LNCAP (cell line): ENCODE measurements at regions not wholly inside any gene's neighbourhood (a gene's known extent, or its start where the extent isn't known, plus 50 kb on each side); places are given as distances from the start of the nearest gene placed in this dataset.

ENCODE experiments used
- CTCF ChIP-seq: fragments of 450-650 bp; IDR thresholded peaks from 2 replicates; pipeline ENCODE4 v1.5.1; 2017; ENCODE audit warnings: mild to moderate bottlenecking

- no peak for TF ChIP-seq CTCF
These were observed 122.1 kb upstream of the LYPLAL1 start for GRCh38 chr1:219051547-219051946.

- no peak for TF ChIP-seq CTCF
These were observed 114.5 kb upstream of the LYPLAL1 start for GRCh38 chr1:219058891-219059820.

- no peak for TF ChIP-seq CTCF
These were observed 112.9 kb upstream of the LYPLAL1 start for GRCh38 chr1:219060798-219061197.

GRCh38 chr1:219062161-219062560, 111.5 kb upstream of the LYPLAL1 start:
- no peak for TF ChIP-seq CTCF

- TF ChIP-seq CTCF = no peak
These were observed 107.6 kb upstream of the LYPLAL1 start for GRCh38 chr1:219066098-219066497.

- peak; percentile 60 for TF ChIP-seq CTCF
These were observed 106.9 kb upstream of the LYPLAL1 start for GRCh38 chr1:219066631-219067349.

- no peak for TF ChIP-seq CTCF
These were observed 106.3 kb upstream of the LYPLAL1 start for GRCh38 chr1:219067350-219067712.
